Caco-2 (cell line): ENCODE measurements at regions not wholly inside any gene's neighbourhood (a gene's known extent, or its start where the extent isn't known, plus 50 kb on each side); places are given as distances from the start of the nearest gene placed in this dataset.

Experiments used
- BruUV-seq: library from RNA; stranded (reverse); fragments of 400-500 nt; replicated peaks from 2 replicates; lab custom pipeline; 2021; lab: Mats Ljungman, UMichigan
- CTCF ChIA-PET: fragments of 300-600 bp; sonication (Branson Sonifier 250); formaldehyde crosslinking; loops from one replicate; lab custom pipeline; 2022; ENCODE audit warnings: antibody characterized with exemption; lab: Charles Lee
- POLR2A ChIA-PET: fragments of 300-600 bp; sonication (Branson Sonifier 250); formaldehyde crosslinking; loops from one replicate; lab custom pipeline; 2022; ENCODE audit warnings: antibody characterized with exemption; lab: Charles Lee
- DNase-seq, 2 experiments: peaks; one replicate each; pipeline versions ENCODE4 v3.0.0 to v3.0.0-alpha.2; 2020 to 2022
- H3K27me3 ChIP-seq: replicated peaks from 2 replicates; pipeline ENCODE4 v1.6.0; 2011; ENCODE audit warnings: low read length; ENCODE audit not compliant: control insufficient read depth, insufficient read depth
- H3K36me3 ChIP-seq: 2 replicates; pipeline ENCODE4 v1.5.1; 2011; ENCODE audit warnings: low read length; ENCODE audit not compliant: control insufficient read depth, insufficient read depth
- H3K4me1 ChIP-seq: fragments of 250-450 bp; sonication (Bioruptor Pico); 2 replicates; pipeline ENCODE4 v1.5.1; 2020; ENCODE audit warnings: mild to moderate bottlenecking
- H3K4me3 ChIP-seq: 2 replicates; pipeline ENCODE4 v1.5.1; 2011; ENCODE audit warnings: low read depth, mild to moderate bottlenecking, control low read depth, low read length
- H3K9me3 ChIP-seq: fragments of 250-450 bp; sonication (Bioruptor Pico); 2 replicates; pipeline ENCODE4 v1.5.1; 2020; ENCODE audit warnings: mild to moderate bottlenecking, moderate library complexity
- H3K27ac Mint-ChIP-seq: one replicate; pipeline ENCODE4 v1.8.0; 2022; ENCODE audit warnings: mixed read lengths; ENCODE audit not compliant: unreplicated experiment
- H3K27me3 Mint-ChIP-seq: one replicate; pipeline ENCODE4 v1.8.0; 2022; ENCODE audit warnings: mixed read lengths; ENCODE audit not compliant: insufficient read depth, unreplicated experiment
- H3K36me3 Mint-ChIP-seq: one replicate; pipeline ENCODE4 v1.8.0; 2022; ENCODE audit warnings: mild to moderate bottlenecking, mixed read lengths; ENCODE audit not compliant: insufficient read depth, unreplicated experiment
- H3K4me1 Mint-ChIP-seq: one replicate; pipeline ENCODE4 v1.8.0; 2022; ENCODE audit warnings: low read depth, mixed read lengths; ENCODE audit not compliant: unreplicated experiment
- H3K4me3 Mint-ChIP-seq: one replicate; pipeline ENCODE4 v1.8.0; 2022; ENCODE audit warnings: mild to moderate bottlenecking, moderate library complexity, mixed read lengths; ENCODE audit not compliant: unreplicated experiment
- H3K9me3 Mint-ChIP-seq: one replicate; pipeline ENCODE4 v1.8.0; 2022; ENCODE audit warnings: mixed read lengths; ENCODE audit not compliant: unreplicated experiment
- CTCF ChIP-seq, 2 experiments: fragments of 200-600 bp in 1 of 2; IDR thresholded peaks; 1 replicate in 1 of 2; 2 replicates in 1 of 2; pipeline versions ENCODE4 v1.5.1 to v1.8.0; 2011 to 2022; ENCODE audit warnings: antibody characterized with exemption in 1 of 2, control low read depth in 1 of 2, inconsistent platforms in 1 of 2, low read depth in 1 of 2, low read length in 1 of 2, mild to moderate bottlenecking in 1 of 2, moderate library complexity in 1 of 2; ENCODE audit not compliant: insufficient read depth in 1 of 2, severe bottlenecking in 1 of 2, unreplicated experiment in 1 of 2
- intact Hi-C: fragments of 100-400 bp; cut with micrococcal nuclease; formaldehyde crosslinking; loops from one replicate; pipeline ENCODE4 v1.10.0; 2022; ENCODE audit not compliant: unreplicated experiment

- CTCF ChIA-PET, result no interaction called here
- no peaks in the 10 kb centered on the region for H3K36me3 ChIP-seq
- TF ChIP-seq CTCF (IDR thresholded peaks at IDR 0.05; ENCODE audit: insufficient read depth in 1 of 2, low read depth in 1 of 2, low read length in 1 of 2, severe bottlenecking in 1 of 2, unreplicated experiment in 1 of 2), result no peak
These were observed 96.1 kb upstream of the SGCD start for GRCh38 chr5:156230887-156231286.

GRCh38 chr5:156232251-156232869 is 94.6 kb upstream of the SGCD start:
- Mint-ChIP-seq H3K27me3 (peaks cover 8% of the 10 kb centered on the region), H3K36me3 (no peaks in the 10 kb centered on the region), H3K9me3 (no peaks in the 10 kb centered on the region), H3K4me3 (no peak overlapping the region), H3K4me1 (no peaks in the 10 kb centered on the region), H3K27ac (no peak overlapping the region)
- Histone ChIP-seq H3K9me3 (no peaks in the 10 kb centered on the region), H3K4me3 (no peak overlapping the region), H3K27me3 (no peaks in the 10 kb centered on the region), H3K4me1 (no peaks in the 10 kb centered on the region), H3K36me3 (no peaks in the 10 kb centered on the region)
- intact Hi-C loops, result no loop called here
- TF ChIP-seq CTCF (IDR thresholded peaks at IDR 0.05; ENCODE audit: insufficient read depth in 1 of 2, low read depth in 1 of 2, low read length in 1 of 2, severe bottlenecking in 1 of 2, unreplicated experiment in 1 of 2), result no peak
- ChIA-PET POLR2A (no interaction called here), CTCF (no interaction called here)
- no TSS peak for BruUV-seq
- DNase-seq, result no peak

More at GRCh38 chr5:156230887-156231286, 96.1 kb upstream of the SGCD start:
- no peaks in the 10 kb centered on the region for H3K36me3 Mint-ChIP-seq
- H3K4me1 Mint-ChIP-seq, result no peaks in the 10 kb centered on the region
- no peak for DNase-seq
- intact Hi-C loops, result no loop called here
- peaks cover 14% of the 10 kb centered on the region for H3K27me3 Mint-ChIP-seq
- no peaks in the 10 kb centered on the region for H3K4me1 ChIP-seq
- H3K9me3 ChIP-seq, result no peaks in the 10 kb centered on the region
- BruUV-seq, result no TSS peak
- no peaks in the 10 kb centered on the region for H3K27me3 ChIP-seq
- H3K4me3 Mint-ChIP-seq, result no peak overlapping the region
- H3K4me3 ChIP-seq, result no peak overlapping the region
- no peak overlapping the region for H3K27ac Mint-ChIP-seq
- H3K9me3 Mint-ChIP-seq, result no peaks in the 10 kb centered on the region
- POLR2A ChIA-PET, result no interaction called here

DNA sequence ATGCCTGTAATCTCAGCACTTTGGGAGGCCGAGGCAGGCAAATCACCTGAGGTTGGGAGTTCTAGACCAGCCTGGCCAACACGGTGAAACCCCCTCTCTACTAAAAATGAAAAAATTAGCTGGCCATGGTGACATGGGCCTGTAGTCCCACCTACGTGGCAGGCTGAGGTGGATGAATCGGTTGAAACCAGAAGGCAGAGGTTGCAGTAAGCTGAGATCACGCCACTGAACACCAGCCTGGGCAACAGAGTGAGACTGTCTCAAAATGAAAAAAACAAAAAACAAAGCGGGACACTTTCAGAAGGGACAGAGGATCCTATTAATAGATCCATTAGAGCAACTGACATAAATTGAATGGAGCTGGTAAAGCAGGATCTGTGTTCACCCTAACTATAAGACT is 89.6 kb upstream of the SGCD start:
- Mint-ChIP-seq H3K9me3 (no peaks in the 10 kb centered on the region), H3K4me1 (no peaks in the 10 kb centered on the region), H3K27me3 (no peaks in the 10 kb centered on the region), H3K27ac (no peak overlapping the region), H3K36me3 (no peaks in the 10 kb centered on the region), H3K4me3 (no peak overlapping the region)
- H3K9me3 ChIP-seq, result no peaks in the 10 kb centered on the region
- no peaks in the 10 kb centered on the region for H3K27me3 ChIP-seq
- no peak overlapping the region for H3K4me3 ChIP-seq
- BruUV-seq, result no TSS peak
- intact Hi-C loops, result no loop called here
- ChIA-PET POLR2A (no interaction called here), CTCF (no interaction called here)
- no peak for DNase-seq
- H3K4me1 ChIP-seq, result no peaks in the 10 kb centered on the region
- no peak for TF ChIP-seq CTCF (IDR thresholded peaks at IDR 0.05; ENCODE audit: insufficient read depth in 1 of 2, low read depth in 1 of 2, low read length in 1 of 2, severe bottlenecking in 1 of 2, unreplicated experiment in 1 of 2)
- H3K36me3 ChIP-seq, result no peaks in the 10 kb centered on the region
